ENCODE measurements at regions not wholly inside any gene's neighbourhood (a gene's known extent, or its start where the extent isn't known, plus 50 kb on each side); places are given as distances from the start of the nearest gene placed in this dataset.
"Not testable (repeated sequence)": the region's sequence is repeated elsewhere in the genome, so short reads cannot be mapped to it uniquely, and the experiment has no call there.

DNA sequence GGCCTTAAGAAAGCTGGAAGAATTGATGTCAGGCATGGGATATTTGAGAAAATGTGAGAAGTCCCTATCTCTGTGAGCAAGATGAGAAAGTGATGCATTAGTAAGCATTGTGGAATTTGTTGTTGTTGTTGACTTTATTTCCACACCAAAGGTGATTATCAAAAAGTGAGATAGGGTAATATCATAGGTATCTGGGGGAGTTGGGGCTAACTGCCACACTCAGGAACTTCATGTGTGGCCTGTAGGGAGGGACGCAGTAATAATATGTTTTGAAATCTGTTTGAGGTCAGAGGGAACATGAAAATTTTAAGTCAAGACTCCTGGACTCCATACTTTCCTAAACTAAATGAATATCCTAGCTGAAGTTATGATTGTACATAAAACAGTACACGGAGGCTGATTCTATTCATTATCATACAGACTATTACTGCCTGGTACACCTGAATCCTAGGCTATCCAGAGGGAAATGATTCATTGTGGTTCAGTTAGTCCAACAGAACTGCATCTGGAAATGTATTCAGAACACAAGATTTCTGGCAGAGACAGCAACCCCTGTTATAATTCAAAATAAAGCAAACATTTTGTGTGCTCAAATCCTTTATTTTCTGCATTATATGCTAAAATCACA lies 304.8 kb downstream of the CPS1 start:
- DNase-seq (ENCODE audit: low read depth, low spot score): no peak

DNA sequence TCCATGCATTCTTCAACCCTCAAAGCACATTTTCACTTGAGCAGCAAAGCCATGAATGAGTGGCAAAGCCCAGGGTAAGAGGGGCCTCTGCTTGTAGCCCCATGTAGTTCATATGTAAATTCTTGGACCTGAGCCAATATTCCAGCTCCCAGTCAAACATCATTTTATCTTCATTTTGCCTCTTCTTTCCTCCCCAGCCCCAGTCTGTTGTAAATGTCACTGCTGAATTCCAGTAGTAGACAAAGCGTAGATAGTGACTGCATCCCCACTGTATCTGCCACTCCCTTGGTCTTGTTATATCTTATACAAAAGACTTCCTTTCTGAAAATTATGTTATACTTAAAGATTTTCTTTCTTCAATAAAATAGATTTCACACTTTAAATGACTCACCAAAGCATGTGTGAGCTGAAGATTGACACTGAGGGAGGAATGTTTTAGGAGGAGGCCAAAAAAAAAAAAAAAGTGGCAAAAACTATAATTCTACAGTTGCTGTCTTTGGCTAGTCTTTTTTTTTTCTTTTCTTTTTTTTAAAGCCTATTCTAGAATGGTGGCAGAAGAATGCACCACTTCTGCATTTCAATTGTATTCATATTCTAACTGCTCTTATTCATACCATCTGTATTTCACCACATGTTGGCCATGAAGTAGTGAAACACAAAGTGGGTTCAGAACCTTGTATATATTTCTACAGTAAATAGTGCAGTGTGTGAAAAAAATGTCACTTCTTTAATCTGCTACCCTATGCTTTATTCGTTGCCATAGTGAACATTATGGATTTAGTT lies 306.1 kb downstream of the CPS1 start:
- DNase-seq (ENCODE audit: low read depth, low spot score): no peak

GRCh38 chr2:210863283-210863682 lies 306.9 kb downstream of the CPS1 start:
- DNase-seq (ENCODE audit: low read depth, low spot score): no peak

- DNase-seq (ENCODE audit: low read depth, low spot score): not testable (repeated sequence)
Measured at GRCh38 chr2:210871566-210871965, 315.2 kb downstream of the CPS1 start.

DNA sequence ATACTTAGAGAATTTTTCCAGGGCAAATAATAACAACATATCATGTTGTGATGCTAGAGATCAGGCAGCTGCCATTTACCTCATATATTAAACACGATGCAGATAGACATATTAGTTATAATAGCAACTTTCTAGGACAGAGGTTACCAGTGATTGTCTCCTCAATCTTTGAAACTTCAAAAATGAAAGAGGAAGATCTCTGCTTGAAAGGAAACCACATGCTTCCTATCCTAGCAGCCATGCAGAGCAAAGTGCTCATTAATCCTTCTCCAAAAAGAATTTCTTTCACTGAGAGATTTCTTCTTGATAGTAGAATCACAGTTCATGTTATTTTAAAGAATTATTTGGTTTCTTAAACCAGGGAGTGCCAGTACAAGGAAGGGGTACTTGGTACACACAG lies 317.2 kb downstream of the CPS1 start:
- no peak for DNase-seq (ENCODE audit: low read depth, low spot score)

DNA sequence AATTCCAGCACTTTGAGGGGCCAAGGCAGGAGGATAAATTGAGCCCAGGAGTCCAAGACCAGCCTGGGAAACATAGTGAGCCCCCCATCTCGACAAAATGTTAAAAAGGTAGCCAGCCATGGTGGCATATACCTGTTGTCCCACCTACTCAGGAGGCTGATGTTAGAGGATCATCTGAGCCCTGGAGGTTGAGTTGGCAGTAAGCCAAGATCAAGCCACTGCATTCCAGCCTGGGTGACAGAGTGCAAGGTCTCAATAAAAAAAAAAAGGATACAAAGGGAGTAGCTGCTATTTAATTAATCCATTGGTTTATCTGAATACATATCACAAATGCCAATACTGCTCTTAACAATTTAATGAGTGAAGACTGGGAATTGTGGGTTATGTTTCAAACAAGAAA lies 327.8 kb downstream of the CPS1 start:
- no peak for DNase-seq (ENCODE audit: low read depth, low spot score)

DNA sequence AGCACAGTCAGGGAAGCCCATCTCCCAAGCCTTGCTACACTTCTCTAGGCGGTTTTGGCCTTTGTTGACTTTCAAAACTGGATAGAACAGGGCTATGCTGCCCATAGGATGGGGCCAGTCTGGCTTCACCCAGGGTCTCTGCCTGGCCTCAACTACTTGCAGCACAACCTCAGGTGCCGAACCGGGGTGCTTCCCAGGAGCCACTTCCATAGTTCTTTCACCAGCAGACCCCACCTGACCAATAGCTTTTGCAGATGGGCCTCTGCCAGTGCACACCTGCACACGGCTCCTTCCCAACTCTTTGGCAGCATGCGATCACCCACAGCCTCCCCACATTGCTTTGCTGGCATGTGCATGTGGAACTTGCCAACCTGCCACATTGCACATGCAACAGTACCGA lies 331.6 kb downstream of the CPS1 start:
- no peak for DNase-seq (ENCODE audit: low read depth, low spot score)

- DNase-seq (ENCODE audit: low read depth, low spot score): no peak
Measured at GRCh38 chr2:210895132-210895531, 338.7 kb downstream of the CPS1 start.

DNA sequence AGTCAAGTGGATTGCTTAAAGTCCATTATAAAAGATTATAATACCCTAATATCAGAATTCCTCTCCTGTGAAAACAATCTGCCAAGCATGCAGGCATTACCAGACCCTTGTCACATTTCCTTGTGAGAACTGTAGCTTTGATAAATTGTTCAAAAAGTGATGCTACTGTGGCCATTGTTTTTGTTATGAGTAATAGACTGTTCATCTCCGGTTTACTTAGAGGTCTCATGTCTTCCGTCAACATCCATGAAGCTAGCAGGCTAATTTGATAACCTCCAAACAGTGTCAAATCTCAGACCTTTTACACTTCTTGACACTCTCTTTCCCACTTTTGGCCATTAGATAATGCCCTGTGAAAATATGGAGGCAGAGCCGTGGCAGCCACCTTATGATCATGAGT lies 342.7 kb downstream of the CPS1 start:
- DNase-seq (ENCODE audit: low read depth, low spot score): no peak

DNA sequence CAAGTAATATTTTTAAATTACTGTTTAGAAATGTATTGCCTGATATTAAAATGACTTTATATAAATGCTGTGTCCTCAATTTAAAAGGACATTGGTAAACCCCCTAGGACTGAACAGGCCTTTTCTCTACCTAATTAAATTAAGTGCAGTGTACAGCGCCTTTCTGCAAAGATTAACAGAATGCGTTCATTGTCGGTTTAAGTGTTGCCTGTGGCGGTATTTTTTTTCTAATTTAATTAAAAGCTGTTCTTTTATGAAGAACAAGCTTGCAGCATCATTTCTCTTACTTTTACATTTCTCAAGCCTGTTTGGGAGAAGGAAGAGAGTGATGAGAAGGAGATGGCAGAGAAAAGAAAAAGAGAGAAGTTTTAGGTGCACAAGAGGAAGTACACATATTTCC lies 344.9 kb downstream of the CPS1 start:
- DNase-seq (ENCODE audit: low read depth, low spot score): no peak

DNA sequence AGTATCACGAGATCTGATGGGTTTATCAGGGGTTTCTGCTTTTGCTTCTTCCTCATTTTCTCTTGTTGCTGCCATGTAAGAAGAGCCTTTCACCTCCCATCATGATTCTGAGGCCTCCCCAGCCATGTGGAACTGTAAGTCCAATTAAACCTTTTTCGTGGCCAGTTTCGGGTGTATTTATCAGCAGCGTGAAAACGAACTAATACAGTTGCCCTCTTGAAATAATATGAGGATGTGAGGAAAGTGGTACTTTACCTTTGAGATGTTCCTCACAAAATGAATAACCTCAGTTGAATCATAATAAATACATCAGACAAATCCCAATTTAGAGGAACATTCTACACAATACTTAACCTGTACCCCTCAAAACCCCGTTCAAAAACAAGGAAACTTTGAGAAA lies 356.4 kb downstream of the CPS1 start:
- DNase-seq (ENCODE audit: low read depth, low spot score): no peak

GRCh38 chr2:210913461-210913860 lies 357.1 kb downstream of the CPS1 start:
- DNase-seq (ENCODE audit: low read depth, low spot score): peak; percentile 14

GRCh38 chr2:210915912-210916311 lies 359.5 kb downstream of the CPS1 start:
- DNase-seq (ENCODE audit: low read depth, low spot score): no peak

DNA sequence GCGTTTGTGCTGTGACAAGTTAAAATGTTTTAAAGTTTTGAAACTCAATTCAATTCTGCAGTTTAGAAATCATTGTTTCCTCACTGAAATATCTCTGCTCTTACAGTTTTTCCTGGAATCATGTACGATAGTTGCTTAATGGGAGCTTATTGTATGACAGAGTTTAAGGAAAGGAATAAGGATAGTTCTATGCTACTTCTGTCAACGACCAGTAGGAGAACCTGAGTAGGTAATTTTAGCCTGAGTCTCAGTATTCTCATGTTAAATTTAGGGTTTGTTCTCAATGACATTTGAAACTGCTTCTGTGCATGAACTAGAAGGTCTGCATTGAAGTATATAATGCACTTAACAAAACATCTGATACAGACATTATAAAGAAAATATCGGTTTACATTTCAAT lies 361.1 kb downstream of the CPS1 start:
- DNase-seq (ENCODE audit: low read depth, low spot score): no peak

- DNase-seq (ENCODE audit: low read depth, low spot score): peak; percentile 3
Measured at GRCh38 chr2:210919128-210919527, 362.7 kb downstream of the CPS1 start.

DNA sequence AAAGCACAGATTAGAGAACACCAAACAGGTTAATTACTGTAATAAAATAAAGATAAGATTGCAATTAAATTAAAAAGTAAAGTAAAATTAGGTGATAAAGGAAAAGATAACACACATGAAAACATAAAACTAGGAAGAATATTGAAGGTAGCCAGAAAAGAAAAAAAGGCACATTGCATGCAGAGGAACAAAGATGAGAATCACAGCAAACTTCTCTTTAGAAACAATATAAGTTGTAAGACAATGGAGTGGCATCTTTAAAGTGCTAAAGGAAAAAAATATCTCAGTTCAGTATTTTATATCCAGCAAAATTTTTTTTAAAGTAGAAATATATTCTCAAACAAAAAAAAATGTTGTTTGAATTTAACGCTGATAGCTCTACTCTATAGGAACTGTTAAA lies 366.0 kb downstream of the CPS1 start:
- no peak for DNase-seq (ENCODE audit: low read depth, low spot score)

DNA sequence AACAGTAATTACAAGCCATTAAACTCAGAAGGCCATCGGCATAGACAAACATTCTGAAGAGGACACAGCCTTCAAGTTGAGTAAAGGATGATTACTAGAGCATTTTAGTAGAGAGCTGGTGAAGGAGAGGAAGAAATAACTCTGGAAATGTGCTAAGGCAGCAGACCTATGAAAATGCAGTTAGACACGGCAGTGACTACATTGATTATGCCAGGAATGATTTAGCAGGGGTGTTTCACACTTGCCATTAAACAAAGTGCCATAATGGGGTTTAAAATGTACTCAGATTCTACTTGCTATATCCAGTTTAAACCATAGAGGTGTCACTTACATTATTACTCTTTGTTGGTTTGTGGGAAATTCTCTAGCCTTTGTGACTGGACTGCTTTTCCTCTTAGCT lies 372.3 kb downstream of the CPS1 start:
- DNase-seq (ENCODE audit: low read depth, low spot score): no peak

- peak; percentile 51 for DNase-seq (ENCODE audit: low read depth, low spot score)
Measured at GRCh38 chr2:210938228-210938627, 381.8 kb downstream of the CPS1 start.

DNA sequence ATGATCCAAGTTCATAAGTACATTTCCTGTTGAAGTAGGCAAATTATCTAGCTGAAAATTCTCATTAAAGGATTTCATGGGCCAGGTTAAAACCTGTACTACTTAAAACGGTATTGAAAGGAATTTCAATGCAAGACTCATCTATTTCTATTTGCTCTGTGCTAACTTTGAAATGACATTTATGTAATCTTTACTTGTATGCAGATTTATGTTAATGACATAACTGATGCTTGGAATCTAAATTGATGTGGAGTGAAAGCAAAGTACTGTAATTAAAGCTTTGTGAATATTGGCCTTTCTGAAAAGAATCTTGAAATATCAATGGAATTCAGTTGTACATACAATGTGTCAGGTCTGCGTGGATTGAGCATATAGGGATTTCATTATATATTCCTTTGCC lies 390.0 kb downstream of the CPS1 start:
- DNase-seq (ENCODE audit: low read depth, low spot score): no peak

DNA sequence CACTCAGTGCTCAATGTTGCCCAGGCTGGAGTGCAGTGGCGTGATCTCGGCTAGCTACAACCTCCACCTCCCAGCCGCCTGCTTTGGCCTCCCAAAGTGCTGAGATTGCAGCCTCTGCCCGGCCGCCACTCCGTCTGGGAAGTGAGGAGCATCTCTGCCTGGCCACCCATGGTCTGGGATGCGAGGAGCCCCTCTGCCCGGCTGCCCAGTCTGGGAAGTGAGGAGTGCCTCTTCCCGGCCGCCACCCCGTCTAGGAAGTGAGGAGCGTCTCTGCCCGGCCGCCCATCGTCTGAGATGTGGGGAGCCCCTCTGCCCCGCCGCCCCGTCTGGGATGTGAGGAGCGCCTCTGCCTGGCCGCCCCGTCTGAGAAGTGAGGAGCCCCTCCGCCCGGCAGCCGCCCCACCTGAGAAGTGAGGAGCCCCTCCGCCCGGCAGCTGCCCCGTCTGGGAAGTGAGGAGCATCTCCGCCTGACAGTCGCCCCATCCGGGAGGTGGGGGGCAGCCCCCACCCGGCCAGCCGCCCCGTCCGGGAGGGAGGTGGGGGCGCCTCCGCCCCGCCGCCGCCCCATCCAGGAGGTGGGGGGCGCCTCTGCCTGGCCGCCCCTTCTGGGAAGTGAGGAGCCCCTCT lies 394.1 kb downstream of the CPS1 start:
- DNase-seq (ENCODE audit: low read depth, low spot score): not testable (repeated sequence)

DNA sequence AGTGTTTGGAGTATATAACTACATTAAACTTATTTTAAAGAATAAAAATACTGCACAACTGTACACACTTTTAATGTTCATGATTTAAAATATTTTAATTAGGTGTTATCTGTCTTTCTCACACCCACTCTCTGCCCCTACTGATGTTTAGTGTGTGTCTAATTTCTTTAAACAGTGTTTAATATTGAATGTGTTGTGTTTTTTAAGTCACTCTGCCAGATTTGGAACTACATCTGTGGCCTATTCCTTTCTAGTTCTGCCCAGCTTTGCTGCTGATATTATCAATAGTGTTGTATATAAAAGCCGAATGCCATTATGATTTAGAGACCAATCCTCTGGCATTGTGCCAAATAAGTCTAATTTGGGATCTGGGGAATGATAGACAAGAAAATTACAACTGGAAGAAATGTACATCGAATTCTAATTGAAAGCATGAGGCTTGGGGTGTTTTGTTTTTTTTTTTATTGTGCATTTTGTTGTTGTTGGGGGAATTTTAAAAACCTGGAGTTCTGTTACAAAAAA lies 398.0 kb downstream of the CPS1 start:
- DNase-seq (ENCODE audit: low read depth, low spot score): no peak

DNA sequence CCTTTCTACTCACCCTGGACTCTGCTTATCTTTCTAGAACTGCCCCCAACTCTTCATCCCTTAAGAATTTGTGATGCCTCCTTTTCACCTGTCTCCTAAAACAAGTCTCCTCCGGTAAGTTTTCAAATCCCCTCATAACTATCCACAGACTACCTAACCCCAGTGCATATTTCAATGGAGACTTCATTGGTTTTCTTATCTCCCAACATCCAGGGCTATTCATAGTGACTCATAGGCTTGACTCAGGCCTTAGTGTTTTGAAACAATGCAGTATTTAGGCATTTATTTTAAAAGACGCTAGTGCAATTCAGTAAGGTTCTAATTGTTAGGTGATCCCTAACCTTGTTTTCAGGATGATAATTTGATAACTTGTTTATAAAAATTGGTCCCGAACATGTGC lies 399.2 kb downstream of the CPS1 start:
- DNase-seq (ENCODE audit: low read depth, low spot score): peak; percentile 69

GRCh38 chr2:210956101-210956500 lies 399.7 kb downstream of the CPS1 start:
- no peak for DNase-seq (ENCODE audit: low read depth, low spot score)

Measured in astrocyte of the hippocampus (primary cell).